ENCODE measurements at regions not wholly inside any gene's neighbourhood (a gene's known extent, or its start where the extent isn't known, plus 50 kb on each side); places are given as distances from the start of the nearest gene placed in this dataset.
"Not testable (repeated sequence)": the region's sequence is repeated elsewhere in the genome, so short reads cannot be mapped to it uniquely, and the experiment has no call there.

DNA sequence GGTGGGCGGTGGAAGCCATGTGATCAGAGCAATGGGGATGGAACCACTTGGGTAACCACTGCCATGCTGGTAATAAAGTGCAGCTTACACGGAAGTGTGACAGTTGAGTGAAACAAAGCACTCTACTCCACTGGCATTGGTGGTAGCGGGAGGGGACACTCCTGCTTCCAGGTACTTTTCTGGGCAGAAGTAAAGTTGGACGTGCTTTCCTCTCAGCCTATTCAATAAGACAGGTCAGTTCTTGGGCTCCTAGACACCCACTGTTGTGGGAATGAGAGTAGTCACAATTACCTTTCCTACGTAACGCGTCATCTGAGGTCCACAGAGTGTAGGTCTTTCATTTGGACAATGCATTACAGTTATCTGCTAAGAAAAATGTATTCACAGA, 51.7 kb upstream of the CHD2 start:
- Mint-ChIP-seq H3K4me1 (ENCODE audit: low read depth, unreplicated experiment) (peaks cover 13% of the 10 kb centered on the region), H3K9me3 (ENCODE audit: low read depth, unreplicated experiment) (no peaks in the 10 kb centered on the region), H3K4me3 (ENCODE audit: low read depth, unreplicated experiment) (no peak overlapping the region), H3K27me3 (ENCODE audit: unreplicated experiment) (no peaks in the 10 kb centered on the region), H3K36me3 (ENCODE audit: insufficient read depth, unreplicated experiment) (peaks cover 5% of the 10 kb centered on the region), H3K27ac (ENCODE audit: unreplicated experiment) (no peak overlapping the region)
- TF ChIP-seq, protein P1, sequence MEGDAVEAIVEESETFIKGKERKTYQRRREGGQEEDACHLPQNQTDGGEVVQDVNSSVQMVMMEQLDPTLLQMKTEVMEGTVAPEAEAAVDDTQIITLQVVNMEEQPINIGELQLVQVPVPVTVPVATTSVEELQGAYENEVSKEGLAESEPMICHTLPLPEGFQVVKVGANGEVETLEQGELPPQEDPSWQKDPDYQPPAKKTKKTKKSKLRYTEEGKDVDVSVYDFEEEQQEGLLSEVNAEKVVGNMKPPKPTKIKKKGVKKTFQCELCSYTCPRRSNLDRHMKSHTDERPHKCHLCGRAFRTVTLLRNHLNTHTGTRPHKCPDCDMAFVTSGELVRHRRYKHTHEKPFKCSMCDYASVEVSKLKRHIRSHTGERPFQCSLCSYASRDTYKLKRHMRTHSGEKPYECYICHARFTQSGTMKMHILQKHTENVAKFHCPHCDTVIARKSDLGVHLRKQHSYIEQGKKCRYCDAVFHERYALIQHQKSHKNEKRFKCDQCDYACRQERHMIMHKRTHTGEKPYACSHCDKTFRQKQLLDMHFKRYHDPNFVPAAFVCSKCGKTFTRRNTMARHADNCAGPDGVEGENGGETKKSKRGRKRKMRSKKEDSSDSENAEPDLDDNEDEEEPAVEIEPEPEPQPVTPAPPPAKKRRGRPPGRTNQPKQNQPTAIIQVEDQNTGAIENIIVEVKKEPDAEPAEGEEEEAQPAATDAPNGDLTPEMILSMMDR (IDR thresholded peaks at IDR 0.05; ENCODE audit: unreplicated experiment) = no peak
- BruUV-seq (replicated peaks) = no TSS peak
- intact Hi-C loops (cut with micrococcal nuclease; ENCODE audit: unreplicated experiment) = no loop called here
- CTCF ChIA-PET = no interaction called here
- DNase-seq = no peak

- no peaks in the 10 kb centered on the region for H3K27me3 Mint-ChIP-seq (ENCODE audit: unreplicated experiment)
- no peaks in the 10 kb centered on the region for H3K9me3 Mint-ChIP-seq (ENCODE audit: low read depth, unreplicated experiment)
- no peak overlapping the region for H3K27ac Mint-ChIP-seq (ENCODE audit: unreplicated experiment)
- CTCF ChIA-PET = interaction anchor here (0.6 to 1.7 kb wide), 3 partner anchors 9 to 759 kb away, joined by 3 to 5 read pairs (median 4); no protein-coding TSS in a partner anchor
- DNase-seq = no peak
- TF ChIP-seq, protein P1 (IDR thresholded peaks at IDR 0.05; ENCODE audit: unreplicated experiment) = no peak
- intact Hi-C loops (cut with micrococcal nuclease; ENCODE audit: unreplicated experiment) = no loop called here
- H3K4me1 Mint-ChIP-seq (ENCODE audit: low read depth, unreplicated experiment) = peaks cover 13% of the 10 kb centered on the region
- H3K36me3 Mint-ChIP-seq (ENCODE audit: insufficient read depth, unreplicated experiment) = peaks cover 4% of the 10 kb centered on the region
- BruUV-seq (replicated peaks) = no TSS peak
- H3K4me3 Mint-ChIP-seq (ENCODE audit: low read depth, unreplicated experiment) = no peak overlapping the region
These were observed 51.1 kb upstream of the CHD2 start for GRCh38 chr15:92848852-92849598.

- H3K4me1 Mint-ChIP-seq (ENCODE audit: low read depth, unreplicated experiment); H3K27ac Mint-ChIP-seq (ENCODE audit: unreplicated experiment); intact Hi-C loops (cut with micrococcal nuclease; ENCODE audit: unreplicated experiment); BruUV-seq (replicated peaks); H3K36me3 Mint-ChIP-seq (ENCODE audit: insufficient read depth, unreplicated experiment); H3K4me3 Mint-ChIP-seq (ENCODE audit: low read depth, unreplicated experiment); H3K9me3 Mint-ChIP-seq (ENCODE audit: low read depth, unreplicated experiment); DNase-seq; H3K27me3 Mint-ChIP-seq (ENCODE audit: unreplicated experiment): not testable (repeated sequence)
- CTCF ChIA-PET = interaction anchor here (1.7 kb wide), 1 partner anchor 32 kb away, joined by 3 read pairs; no protein-coding TSS in a partner anchor
These were observed 49.9 kb upstream of the CHD2 start for GRCh38 chr15:92850218-92850617.

All from Calu3 (cell line).